Gastroesophageal sphincter (tissue), 3 donors: ENCODE measurements at regions not wholly inside any gene's neighbourhood (a gene's known extent, or its start where the extent isn't known, plus 50 kb on each side); places are given as distances from the start of the nearest gene placed in this dataset.

Experiments
- POLR2A ChIP-seq, 2 donors: fragments of 450-650 bp; IDR thresholded peaks; one replicate each; pipeline ENCODE4 v1.6.1; 2017; ENCODE audit warnings: antibody characterized with exemption in 2 of 2, mild to moderate bottlenecking in 2 of 2, moderate library complexity in 1 of 2
- TF ChIP-seq, protein P1 (sequence below), 4 experiments: fragments of 200-600 bp in 2 of 4; fragments of 450-650 bp in 2 of 4; sonication (generic) in 1 of 4; IDR thresholded peaks; one replicate each; pipeline ENCODE4 v1.5.1; 2017 to 2019; ENCODE audit warnings: antibody characterized with exemption in 4 of 4, mild to moderate bottlenecking in 2 of 4, moderate library complexity in 2 of 4

DNA sequence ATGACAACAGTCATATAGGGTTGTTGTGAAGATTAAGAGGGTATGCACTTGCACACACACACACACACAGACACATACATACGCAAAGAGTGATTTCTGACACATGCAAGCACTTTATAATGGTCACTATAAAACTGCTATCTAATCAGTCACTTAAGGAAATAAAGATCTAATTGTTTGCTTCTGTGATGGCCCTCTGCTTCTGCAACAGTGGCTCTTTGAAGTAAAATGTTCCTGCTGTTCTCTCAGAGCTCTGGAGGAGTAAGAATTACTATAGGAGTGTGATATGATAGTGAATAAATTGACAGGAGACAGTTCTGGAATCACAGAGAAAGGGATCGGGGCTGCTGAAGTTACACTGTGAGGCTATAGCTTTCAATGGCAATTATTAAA, 494.5 kb upstream of the B3GALT2 start:
- no peak for TF ChIP-seq POLR2A (IDR thresholded peaks at IDR 0.05)
- TF ChIP-seq, protein P1, sequence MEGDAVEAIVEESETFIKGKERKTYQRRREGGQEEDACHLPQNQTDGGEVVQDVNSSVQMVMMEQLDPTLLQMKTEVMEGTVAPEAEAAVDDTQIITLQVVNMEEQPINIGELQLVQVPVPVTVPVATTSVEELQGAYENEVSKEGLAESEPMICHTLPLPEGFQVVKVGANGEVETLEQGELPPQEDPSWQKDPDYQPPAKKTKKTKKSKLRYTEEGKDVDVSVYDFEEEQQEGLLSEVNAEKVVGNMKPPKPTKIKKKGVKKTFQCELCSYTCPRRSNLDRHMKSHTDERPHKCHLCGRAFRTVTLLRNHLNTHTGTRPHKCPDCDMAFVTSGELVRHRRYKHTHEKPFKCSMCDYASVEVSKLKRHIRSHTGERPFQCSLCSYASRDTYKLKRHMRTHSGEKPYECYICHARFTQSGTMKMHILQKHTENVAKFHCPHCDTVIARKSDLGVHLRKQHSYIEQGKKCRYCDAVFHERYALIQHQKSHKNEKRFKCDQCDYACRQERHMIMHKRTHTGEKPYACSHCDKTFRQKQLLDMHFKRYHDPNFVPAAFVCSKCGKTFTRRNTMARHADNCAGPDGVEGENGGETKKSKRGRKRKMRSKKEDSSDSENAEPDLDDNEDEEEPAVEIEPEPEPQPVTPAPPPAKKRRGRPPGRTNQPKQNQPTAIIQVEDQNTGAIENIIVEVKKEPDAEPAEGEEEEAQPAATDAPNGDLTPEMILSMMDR (IDR thresholded peaks at IDR 0.05): no peak
